HG03097 (cell line): ENCODE measurements at regions not wholly inside any gene's neighbourhood (a gene's known extent, or its start where the extent isn't known, plus 50 kb on each side); places are given as distances from the start of the nearest gene placed in this dataset.

Experiments used
- ATAC-seq: cut with Tn5 transposase; IDR thresholded peaks from one replicate; pipeline ENCODE4 v1.9.1; 2021; ENCODE audit not compliant: unreplicated experiment, low FRiP score

GRCh38 chr3:72698154-72698917 is 149.9 kb downstream of the SHQ1 start:
- ATAC-seq, result no peak

- ATAC-seq, result no peak
These were observed 150.5 kb downstream of the SHQ1 start for GRCh38 chr3:72697717-72698116.

DNA sequence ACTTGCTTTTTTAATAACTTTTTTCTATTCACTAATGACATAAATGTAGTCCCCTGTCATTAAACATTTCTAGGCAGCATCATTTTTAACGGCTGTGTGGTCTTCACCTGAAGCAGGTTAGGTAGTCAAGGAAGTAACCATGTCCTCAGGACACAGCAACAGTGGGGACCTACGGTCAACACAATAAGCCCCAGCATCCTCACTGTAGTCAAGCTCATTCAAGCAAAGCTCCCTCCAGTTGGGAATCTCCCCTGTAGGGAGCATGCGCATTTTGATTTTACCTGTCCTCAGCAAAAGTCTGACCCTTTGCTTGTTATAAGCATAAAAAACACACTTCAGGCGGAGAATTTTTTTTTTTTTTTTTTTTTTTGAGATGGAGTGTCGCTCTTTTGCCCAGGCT is 151.4 kb downstream of the SHQ1 start:
- ATAC-seq, result no peak

- no peak for ATAC-seq
These were observed 153.8 kb downstream of the SHQ1 start for GRCh38 chr3:72694398-72694797.

GRCh38 chr3:72692990-72693389 is 155.3 kb downstream of the SHQ1 start:
- ATAC-seq, result no peak

- no peak for ATAC-seq
These were observed 157.6 kb downstream of the SHQ1 start for GRCh38 chr3:72690629-72691028.

DNA sequence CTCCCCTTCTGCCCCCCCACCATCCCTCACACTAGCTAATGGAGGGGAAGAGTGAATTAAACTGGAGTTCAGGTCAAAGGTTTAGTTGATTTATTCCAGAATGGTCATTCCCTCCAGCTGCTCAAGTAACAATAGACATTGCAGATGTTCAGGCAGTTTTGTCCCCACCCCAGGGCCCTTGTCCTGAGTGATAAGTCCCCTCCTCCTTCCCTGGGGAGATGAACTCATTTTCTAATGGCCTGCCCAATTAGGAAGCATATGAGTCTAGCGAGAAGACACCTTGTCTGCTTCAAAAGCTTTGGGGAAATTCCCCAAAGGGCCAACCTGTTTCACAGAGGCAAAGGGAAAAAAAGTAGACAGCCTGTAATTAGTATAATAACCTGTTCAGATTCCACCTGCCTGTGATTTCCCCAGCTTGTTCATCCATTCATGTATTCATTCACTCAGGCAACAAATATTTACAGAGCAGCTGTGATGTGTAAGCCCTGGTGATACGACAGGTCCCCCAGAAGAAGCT is 165.3 kb downstream of the SHQ1 start:
- no peak for ATAC-seq

GRCh38 chr3:72681598-72681997 is 166.6 kb downstream of the SHQ1 start:
- no peak for ATAC-seq

DNA sequence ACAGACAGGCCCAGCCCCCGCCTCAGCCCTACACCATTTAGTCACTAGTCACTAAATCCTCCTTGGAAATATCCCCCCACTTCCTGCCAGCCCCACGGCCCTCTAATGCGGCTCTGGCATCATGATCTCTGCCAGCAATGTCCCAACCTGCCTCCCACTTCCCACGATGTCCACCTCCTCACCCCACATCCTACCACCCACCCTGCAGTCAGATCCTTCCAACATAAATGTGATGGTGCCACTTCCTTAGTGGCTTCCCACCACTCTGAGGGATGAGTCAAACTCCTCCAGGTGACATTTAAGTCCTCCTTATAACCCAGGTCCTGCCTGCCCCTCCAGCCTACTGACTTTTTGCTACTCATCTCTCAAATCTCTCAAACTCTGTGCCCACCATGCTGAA is 167.5 kb downstream of the SHQ1 start:
- no peak for ATAC-seq

DNA sequence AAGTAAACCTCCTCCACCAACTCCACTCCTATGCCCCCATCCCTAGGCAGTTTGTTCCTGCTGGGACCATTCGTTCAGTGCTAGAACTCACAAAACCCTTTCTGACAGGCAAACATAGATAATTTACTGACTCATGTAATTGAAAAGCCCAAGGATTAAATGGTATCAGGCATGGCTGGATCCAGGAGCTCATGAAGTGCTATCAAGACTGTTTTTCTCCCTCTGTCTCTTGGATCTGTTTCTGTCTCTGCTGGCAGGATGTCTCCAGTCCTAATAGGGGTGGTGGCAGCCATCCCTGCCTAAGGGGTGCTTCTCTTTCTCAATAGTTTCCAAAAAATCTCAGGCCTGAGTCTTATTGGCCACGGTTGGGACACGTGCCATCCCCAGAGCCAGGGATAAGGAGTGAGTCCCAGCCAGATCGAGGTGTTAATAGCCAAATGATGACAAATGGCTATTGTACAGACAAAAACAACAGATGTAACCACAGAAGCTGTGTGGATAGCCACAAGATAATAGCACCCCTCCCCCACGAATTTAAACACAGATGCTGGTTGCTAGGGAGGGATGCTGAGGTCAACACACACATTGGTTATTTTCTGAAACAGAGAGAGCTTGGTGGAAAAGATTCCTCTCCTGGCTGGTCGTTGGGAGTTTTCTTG is 168.6 kb downstream of the SHQ1 start:
- ATAC-seq, result no peak

DNA sequence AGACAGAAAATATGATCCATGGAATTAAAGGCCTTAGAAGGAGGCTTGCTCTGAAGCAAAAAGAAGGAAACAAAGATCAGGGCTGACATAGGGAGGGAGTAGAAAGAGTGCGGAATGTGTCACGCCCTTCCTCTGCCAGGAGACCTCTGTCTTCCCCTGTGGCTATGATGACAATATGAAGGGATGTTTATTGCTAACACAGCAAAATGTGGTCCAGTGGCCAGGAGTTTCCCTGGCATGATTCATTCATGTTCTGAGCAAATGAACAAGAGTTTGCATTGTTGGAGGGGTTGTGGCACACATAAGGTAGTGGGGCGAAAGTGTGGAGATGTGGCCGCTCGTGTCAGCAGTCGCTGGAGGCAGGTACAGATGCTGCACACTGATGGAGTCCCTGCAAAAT is 169.4 kb downstream of the SHQ1 start:
- no peak for ATAC-seq

GRCh38 chr3:72678380-72678779 is 169.9 kb downstream of the SHQ1 start:
- ATAC-seq, result no peak

DNA sequence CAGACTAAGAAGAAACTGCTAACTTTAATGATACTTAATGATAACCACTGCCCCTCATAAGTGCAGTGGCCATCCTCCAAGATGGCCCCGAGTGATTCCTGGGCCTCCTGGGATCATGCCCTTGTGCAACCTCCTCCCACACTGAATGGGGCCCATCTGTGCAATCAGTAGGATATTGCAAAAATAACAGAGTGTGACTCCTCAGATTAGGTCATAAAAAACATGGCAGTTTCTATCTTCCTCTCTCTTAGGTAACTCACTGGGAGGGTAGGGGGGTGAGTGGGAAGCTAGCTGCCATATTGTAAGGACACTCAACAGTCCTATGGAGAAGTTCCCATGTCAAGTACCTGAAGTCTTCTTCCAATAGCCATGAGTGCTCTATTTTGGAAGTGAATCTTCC is 173.0 kb downstream of the SHQ1 start:
- no peak for ATAC-seq

DNA sequence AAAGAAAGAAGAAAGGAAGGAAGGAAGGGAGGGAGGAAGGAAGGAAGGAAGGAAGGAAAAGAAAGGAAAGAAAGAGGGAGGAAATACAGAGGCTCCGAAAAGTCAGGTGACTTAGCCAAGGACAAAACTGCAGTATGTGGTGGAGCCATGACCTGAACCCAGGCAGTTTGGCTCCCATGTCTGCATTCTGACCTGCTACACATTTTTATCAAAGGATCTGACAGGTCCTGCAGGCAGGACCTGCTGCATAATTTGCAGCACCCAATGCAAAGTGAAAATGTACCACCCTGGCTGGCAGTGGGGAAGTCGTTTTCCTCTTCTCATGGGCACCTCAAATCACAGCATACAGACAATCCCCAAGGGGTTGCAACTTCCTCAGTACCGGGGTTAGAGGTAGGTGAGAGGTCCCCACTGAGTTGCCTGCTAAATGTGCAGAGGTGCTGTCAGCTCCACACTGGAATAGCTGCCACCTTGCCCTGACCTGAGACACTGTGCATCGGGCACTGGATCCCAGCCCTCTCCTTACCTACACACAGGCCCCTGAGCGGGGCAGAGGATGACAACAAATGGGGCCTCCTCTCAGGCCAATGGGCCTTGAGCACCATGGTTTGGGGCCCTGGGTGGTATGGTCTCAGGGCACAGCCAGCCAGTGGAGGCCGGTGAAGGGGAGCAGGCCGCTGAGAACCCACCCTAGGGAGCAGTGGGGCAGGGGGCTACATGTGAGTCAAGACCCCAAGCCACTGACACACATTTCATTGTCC is 175.1 kb downstream of the SHQ1 start:
- no peak for ATAC-seq

DNA sequence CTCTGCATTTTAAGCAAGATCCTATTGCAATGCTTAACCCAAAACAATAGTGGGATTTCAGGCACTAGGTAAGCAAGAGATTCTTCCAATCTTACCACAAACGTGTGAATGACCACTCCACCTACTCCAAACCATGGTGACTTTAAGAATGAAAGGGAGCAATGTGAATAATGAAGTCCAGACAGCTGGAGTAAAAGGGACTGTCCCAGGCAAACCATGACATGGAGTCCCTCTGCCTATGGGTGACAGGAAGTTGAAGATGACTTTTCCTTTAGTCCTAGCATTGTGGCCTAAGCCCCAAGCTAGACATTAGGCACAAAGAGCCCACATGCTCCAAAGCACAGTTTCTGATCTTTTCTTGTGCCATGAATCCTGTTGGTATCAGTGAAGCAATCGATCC is 179.0 kb downstream of the SHQ1 start:
- ATAC-seq, result no peak

- no peak for ATAC-seq
These were observed 181.8 kb downstream of the SHQ1 start for GRCh38 chr3:72666447-72666755.

- no peak for ATAC-seq
These were observed 182.4 kb downstream of the SHQ1 start for GRCh38 chr3:72665701-72666446.

- ATAC-seq, result no peak
These were observed 183.1 kb downstream of the SHQ1 start for GRCh38 chr3:72665103-72665502.

GRCh38 chr3:72664184-72664975 is 183.9 kb downstream of the SHQ1 start:
- no peak for ATAC-seq

DNA sequence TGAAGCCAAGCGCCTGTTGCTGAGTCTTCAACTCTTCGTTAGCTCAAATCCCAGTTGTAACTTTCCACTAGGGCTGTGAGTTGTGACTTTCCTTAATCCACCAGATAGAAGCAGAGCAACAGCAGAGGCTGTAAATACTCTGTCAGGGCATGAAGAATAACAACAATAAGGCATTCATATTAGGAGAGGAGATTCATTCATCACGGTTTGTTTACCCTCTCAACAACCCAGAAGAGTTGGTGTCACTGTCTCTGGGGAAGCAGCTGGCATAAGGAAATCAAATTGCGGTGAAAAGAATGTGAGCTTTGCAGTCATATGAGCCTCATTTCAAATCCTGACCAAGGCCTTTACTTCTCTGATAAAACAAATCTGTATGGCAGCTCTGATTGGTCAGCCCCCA is 184.8 kb downstream of the SHQ1 start:
- ATAC-seq, result no peak
